HFF-Myc (cell line): ENCODE measurements at regions not wholly inside any gene's neighbourhood (a gene's known extent, or its start where the extent isn't known, plus 50 kb on each side); places are given as distances from the start of the nearest gene placed in this dataset.

Source experiments
- DNase-seq: peaks from one replicate; pipeline ENCODE4 v3.0.0-alpha.2; 2011; ENCODE audit warnings: low read depth; ENCODE audit errors: extremely low read depth
- H3K4me3 ChIP-seq: replicated peaks from 2 replicates; pipeline ENCODE4 v1.5.1; 2011; ENCODE audit warnings: low read depth, mild to moderate bottlenecking, control low read depth, low read length
- TF ChIP-seq, protein P1 (sequence below): IDR thresholded peaks from 2 replicates; pipeline ENCODE4 v1.5.1; 2012; ENCODE audit warnings: mild to moderate bottlenecking, low read depth, low read length, control low read depth; ENCODE audit errors: missing control alignments

DNA sequence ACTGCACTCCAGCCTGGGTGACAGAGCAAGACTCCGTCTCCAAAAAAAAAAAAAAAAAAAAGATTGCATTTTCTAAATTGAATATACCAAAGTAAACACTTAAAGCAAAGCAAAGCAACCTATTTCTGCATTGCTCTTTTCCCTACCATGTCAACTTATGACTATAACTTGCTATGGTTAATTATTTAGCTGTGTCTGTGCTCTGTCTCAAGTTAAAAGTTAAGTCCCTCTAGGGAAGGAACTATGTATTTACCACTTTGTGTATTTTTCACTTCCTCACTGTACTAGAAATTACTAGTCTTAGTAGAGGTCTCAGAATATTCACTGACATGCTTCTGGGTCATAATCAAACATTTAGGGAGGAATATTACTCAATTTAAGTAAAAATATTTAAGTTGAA, 711.7 kb upstream of the SOX9 start:
- TF ChIP-seq, protein P1, sequence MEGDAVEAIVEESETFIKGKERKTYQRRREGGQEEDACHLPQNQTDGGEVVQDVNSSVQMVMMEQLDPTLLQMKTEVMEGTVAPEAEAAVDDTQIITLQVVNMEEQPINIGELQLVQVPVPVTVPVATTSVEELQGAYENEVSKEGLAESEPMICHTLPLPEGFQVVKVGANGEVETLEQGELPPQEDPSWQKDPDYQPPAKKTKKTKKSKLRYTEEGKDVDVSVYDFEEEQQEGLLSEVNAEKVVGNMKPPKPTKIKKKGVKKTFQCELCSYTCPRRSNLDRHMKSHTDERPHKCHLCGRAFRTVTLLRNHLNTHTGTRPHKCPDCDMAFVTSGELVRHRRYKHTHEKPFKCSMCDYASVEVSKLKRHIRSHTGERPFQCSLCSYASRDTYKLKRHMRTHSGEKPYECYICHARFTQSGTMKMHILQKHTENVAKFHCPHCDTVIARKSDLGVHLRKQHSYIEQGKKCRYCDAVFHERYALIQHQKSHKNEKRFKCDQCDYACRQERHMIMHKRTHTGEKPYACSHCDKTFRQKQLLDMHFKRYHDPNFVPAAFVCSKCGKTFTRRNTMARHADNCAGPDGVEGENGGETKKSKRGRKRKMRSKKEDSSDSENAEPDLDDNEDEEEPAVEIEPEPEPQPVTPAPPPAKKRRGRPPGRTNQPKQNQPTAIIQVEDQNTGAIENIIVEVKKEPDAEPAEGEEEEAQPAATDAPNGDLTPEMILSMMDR, result no peak
- DNase-seq, result no peak
- no peak overlapping the region for H3K4me3 ChIP-seq

DNA sequence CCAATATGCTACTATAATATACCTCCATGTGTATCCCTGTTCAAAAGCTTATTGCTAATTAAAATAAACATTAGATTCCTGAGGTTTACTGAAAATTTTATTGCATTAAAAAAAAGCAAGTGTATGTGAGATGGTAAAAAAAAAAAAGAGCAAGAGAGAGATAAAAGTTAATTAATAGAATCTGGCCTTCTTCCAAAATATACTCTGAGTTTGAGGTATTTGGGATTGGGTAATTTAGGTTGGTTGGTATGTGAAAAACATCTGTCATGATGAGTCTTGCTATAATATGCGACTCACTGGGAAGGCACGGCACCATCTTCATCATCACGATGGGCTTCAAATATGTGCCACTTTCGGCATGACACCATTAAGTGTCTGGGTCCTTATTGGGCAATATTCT, 711.1 kb upstream of the SOX9 start:
- TF ChIP-seq, protein P1, result no peak
- no peak overlapping the region for H3K4me3 ChIP-seq
- DNase-seq, result peak; percentile 42

DNA sequence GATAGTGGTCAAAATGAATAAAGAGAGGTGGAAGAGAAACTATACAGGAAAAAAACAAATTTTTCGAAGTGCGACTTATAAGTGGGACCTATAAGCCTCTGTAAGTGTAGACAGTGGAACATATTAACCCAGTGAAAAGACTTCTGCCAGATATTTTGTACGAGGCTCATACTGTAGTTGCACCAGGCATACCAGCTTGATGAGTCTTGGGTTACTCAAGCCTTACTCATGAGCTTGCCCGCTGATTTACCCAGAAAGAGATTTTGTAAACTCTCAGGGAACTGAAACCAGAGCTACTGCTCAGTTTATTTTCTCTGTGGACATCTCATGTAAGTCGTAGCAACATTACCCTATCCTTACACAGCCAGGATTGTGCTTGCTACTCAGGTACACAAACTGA, 708.0 kb upstream of the SOX9 start:
- no peak overlapping the region for H3K4me3 ChIP-seq
- peak; percentile 70 for DNase-seq
- TF ChIP-seq, protein P1, result no peak

DNA sequence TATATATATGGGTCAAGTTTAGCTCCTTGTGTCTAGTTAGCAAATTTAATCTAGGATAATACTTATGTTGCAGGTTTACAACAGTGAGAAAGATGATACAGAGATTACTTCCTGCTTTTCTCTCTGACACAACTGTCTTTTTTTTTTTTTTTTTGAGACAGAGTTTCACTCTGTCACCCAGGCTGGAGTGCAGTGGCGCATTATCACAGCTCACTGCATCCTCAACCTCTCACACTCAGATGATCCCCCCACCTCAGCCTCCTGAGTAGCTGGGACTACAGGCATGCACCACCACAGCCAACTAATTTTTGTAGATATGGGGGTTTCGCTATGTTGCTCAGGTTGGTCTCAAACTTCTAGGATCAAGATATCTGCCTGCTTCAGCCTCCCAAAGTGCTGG, 706.9 kb upstream of the SOX9 start:
- DNase-seq, result no peak
- no peak overlapping the region for H3K4me3 ChIP-seq
- TF ChIP-seq, protein P1, result no peak

DNA sequence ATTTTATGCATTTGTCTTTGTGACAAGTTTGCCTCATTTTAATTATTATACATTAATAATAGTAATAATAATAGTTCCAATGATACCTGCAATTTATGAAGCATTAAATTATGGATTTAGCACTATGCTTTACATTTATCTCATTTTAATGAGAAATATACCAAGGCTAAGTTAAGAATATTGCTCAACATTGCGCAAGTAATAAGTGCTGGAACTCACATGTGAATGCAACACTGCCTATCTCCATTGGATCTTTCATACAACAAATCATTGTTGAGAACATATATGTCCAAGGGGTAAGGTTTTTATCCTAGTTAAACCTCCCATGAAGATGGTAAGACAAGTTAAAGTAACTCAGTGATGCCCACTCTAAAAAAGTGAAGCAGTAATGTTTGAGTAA, 703.7 kb upstream of the SOX9 start:
- H3K4me3 ChIP-seq, result no peak overlapping the region
- DNase-seq, result no peak
- TF ChIP-seq, protein P1, result no peak

DNA sequence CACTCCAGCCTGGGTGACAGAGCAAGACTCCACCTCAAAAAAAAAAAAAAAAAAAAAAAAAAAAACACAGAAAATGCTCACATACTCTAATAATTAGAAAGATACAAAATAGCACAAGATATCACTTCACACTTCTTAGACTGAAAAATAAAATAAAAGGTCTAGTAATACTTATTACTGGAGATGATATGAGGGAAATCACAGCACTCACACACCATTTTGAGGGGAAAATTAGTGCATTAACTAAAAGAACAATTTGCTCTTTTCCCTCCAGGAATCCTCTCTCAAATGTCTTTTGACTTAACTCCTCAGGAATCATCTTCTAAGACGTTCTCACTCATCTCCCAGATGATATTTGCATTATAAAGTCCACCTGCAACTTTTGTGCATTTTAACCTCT, 697.9 kb upstream of the SOX9 start:
- H3K4me3 ChIP-seq, result no peak overlapping the region
- TF ChIP-seq, protein P1, result no peak
- DNase-seq, result no peak

DNA sequence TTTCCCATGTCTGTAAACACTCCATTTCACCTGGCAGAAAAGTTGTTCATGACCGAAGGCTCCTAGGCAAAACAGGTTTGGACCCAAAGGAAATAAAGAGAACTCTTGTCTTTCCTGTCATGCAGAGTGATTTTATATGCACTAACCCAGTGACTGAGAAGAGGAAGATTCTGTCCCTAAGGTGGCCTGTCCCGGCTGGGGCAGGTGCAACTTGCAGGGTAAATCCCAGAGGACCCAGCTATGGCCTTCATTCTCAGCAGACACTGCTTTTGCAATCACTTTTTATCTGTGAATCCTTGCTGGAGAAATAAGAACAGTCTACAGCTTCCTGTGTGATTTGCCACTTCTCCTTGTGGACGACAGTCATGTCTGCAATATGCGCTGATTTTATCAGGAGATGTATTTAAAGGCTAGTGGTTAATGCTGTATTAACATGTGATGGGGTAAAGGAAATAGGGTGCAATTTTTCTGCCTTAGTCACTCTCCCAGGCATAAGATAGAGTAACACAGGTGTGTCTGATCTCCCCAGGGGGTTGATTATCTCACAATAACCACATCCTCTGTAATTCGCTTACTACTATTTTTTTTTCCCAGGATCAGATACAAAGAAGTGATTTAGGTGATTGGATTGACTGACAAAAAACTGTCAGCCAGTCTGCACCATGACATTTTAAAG, 696.8 kb upstream of the SOX9 start:
- TF ChIP-seq, protein P1, result no peak
- H3K4me3 ChIP-seq, result no peak overlapping the region
- DNase-seq, result no peak
